ENCODE measurements at regions not wholly inside any gene's neighbourhood (a gene's known extent, or its start where the extent isn't known, plus 50 kb on each side); places are given as distances from the start of the nearest gene placed in this dataset.

GRCh38 chr4:176970853-176971252 is 178.1 kb upstream of the VEGFC start:
- TF ChIP-seq CTCF (IDR thresholded peaks at IDR 0.05) (no peak), POLR2A (IDR thresholded peaks at IDR 0.05) (no peak)

Measured in uterus (tissue), 2 donors.